ENCODE measurements at regions not wholly inside any gene's neighbourhood (a gene's known extent, or its start where the extent isn't known, plus 50 kb on each side); places are given as distances from the start of the nearest gene placed in this dataset.
"Not testable (repeated sequence)": the region's sequence is repeated elsewhere in the genome, so short reads cannot be mapped to it uniquely, and the experiment has no call there.

DNA sequence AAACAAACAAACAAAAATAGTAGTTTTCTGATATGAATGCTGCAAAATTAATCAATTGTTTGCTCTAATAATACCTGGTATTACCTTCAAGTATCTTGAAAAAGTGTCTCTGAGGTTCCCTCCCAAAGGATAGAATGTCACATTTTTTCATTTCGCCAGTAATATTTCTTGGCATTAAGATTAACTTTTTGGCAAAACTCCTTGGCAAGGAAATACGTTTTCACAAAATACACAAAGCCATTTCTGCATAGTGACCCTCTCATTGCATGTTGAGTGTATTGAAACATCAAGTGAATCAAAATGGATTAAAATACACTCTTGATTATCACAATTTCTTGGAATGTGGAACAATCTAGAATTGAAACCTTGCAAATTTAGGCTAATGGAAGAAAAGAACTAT lies 230.5 kb downstream of the ATPSCKMT start:
- Histone ChIP-seq H3K27ac (no peak overlapping the region), H3K9me3 (no peaks in the 10 kb centered on the region), H3K27me3 (no peaks in the 10 kb centered on the region), H3K4me1 (no peaks in the 10 kb centered on the region), H3K4me3 (no peak overlapping the region), H3K36me3 (no peaks in the 10 kb centered on the region)
- WGBS (ENCODE audit: insufficient coverage, low coverage, low lambda C conversion rate, missing lambda C conversion rate): 7% methylated on average over 2 of the region's 2 CpGs
- no peak for TF ChIP-seq POLR2A (IDR thresholded peaks at IDR 0.05)
- TF ChIP-seq, protein P1, sequence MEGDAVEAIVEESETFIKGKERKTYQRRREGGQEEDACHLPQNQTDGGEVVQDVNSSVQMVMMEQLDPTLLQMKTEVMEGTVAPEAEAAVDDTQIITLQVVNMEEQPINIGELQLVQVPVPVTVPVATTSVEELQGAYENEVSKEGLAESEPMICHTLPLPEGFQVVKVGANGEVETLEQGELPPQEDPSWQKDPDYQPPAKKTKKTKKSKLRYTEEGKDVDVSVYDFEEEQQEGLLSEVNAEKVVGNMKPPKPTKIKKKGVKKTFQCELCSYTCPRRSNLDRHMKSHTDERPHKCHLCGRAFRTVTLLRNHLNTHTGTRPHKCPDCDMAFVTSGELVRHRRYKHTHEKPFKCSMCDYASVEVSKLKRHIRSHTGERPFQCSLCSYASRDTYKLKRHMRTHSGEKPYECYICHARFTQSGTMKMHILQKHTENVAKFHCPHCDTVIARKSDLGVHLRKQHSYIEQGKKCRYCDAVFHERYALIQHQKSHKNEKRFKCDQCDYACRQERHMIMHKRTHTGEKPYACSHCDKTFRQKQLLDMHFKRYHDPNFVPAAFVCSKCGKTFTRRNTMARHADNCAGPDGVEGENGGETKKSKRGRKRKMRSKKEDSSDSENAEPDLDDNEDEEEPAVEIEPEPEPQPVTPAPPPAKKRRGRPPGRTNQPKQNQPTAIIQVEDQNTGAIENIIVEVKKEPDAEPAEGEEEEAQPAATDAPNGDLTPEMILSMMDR (IDR thresholded peaks at IDR 0.05): no peak
- ATAC-seq: no peak
- intact Hi-C loops (cut with DNase I): no loop called here
- no peak for DNase-seq

DNA sequence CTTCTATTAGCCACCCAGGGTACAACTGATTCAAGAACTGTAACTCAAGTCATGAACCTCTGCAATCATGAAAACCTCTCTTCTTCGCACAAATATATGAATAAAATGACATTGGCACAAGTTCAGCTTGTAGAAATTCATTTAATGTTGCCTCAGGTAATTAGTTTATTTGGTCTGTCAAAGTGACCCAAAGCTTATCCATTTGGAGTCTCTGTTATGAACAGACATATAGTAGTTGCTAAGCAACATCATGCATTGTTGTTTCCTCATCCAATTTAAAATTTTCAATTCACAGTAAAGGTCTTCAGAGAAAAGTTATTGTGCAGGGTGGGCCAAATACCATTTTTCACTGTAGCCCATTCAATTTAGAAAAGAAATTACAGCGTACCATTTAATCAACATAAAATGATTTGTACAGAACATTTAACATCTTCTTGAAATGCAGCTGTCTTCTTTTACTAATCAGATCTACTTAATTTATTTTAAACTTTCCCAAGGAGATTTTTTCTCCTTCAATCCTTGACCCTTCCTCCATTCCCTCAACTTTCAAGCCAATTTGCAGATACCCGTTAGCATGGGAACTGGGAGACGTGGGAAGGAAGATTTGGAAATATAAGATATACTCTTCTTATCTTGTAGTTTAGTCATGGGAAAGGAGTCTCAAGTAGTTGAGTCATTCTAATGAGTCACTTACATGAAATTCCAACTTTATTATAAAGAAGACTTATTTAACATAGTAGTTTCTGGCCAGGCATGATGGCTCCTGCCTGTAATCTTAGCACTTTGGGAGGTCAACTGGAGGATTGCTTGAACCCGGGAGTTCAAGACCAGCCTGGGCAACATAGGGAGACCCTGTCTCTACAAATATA lies 231.3 kb downstream of the ATPSCKMT start:
- Histone ChIP-seq H3K9me3 (no peaks in the 10 kb centered on the region), H3K27ac (no peak overlapping the region), H3K4me3 (no peak overlapping the region), H3K27me3 (no peaks in the 10 kb centered on the region), H3K4me1 (no peaks in the 10 kb centered on the region), H3K36me3 (no peaks in the 10 kb centered on the region)
- DNase-seq (no peak), ATAC-seq (no peak)
- 54% methylated on average over 5 of the region's 5 CpGs for WGBS (ENCODE audit: insufficient coverage, low coverage, low lambda C conversion rate, missing lambda C conversion rate)
- TF ChIP-seq, protein P1 (IDR thresholded peaks at IDR 0.05): no peak
- TF ChIP-seq POLR2A (IDR thresholded peaks at IDR 0.05): no peak
- intact Hi-C loops (cut with DNase I): no loop called here

DNA sequence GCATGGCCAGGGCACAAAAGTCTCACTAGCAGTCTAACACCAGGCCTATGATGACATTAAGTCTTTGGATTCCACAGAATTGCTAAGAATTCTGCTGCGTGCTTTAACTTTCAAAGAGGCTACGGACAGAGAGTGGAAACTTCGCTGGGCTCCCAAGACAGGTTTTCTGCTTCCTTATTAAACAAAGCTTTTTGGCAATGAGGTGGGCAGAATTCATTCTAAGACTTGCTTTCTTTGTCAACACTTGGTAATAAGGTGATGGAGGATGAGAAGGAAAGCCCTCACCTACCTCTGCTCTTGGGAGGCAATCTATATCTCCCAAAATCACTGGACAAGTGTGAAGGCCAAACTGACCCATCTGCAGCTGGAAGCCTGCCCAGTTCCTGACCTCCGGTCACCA lies 231.9 kb downstream of the ATPSCKMT start:
- WGBS (ENCODE audit: insufficient coverage, low coverage, low lambda C conversion rate, missing lambda C conversion rate): 60% methylated on average over 4 of the region's 4 CpGs
- no peaks in the 10 kb centered on the region for H3K4me1 ChIP-seq
- no peaks in the 10 kb centered on the region for H3K9me3 ChIP-seq
- H3K36me3 ChIP-seq: no peaks in the 10 kb centered on the region
- H3K4me3 ChIP-seq: no peak overlapping the region
- DNase-seq (no peak), ATAC-seq (no peak)
- TF ChIP-seq, protein P1 (IDR thresholded peaks at IDR 0.05): no peak
- TF ChIP-seq POLR2A (IDR thresholded peaks at IDR 0.05): no peak
- no peaks in the 10 kb centered on the region for H3K27me3 ChIP-seq
- H3K27ac ChIP-seq: no peak overlapping the region
- intact Hi-C loops (cut with DNase I): no loop called here

DNA sequence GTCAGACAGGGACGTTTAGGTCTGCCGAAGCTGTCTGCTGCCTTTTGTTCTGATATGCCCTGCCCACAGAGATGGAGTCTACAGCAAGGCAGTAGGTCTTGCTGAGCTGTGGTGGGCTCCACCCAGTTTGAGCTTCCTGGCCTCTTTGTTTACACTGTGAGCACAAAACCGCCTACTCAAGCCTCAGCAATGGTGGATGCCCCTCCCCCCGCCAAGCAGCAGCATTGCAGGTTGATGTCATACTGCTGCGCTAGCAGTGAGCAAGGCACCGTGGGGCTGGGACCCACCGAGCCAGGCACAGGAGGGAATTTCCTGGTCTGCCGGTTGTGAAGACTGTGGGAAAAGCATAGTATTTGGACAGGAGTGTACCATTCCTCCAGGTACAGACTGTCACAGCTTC lies 233.1 kb downstream of the ATPSCKMT start:
- H3K36me3 ChIP-seq; H3K27ac ChIP-seq; H3K9me3 ChIP-seq; H3K4me1 ChIP-seq; DNase-seq; ATAC-seq; H3K27me3 ChIP-seq; H3K4me3 ChIP-seq; intact Hi-C loops (cut with DNase I): not testable (repeated sequence)
- 51% methylated on average over 4 of the region's 8 CpGs for WGBS (ENCODE audit: insufficient coverage, low coverage, low lambda C conversion rate, missing lambda C conversion rate)

DNA sequence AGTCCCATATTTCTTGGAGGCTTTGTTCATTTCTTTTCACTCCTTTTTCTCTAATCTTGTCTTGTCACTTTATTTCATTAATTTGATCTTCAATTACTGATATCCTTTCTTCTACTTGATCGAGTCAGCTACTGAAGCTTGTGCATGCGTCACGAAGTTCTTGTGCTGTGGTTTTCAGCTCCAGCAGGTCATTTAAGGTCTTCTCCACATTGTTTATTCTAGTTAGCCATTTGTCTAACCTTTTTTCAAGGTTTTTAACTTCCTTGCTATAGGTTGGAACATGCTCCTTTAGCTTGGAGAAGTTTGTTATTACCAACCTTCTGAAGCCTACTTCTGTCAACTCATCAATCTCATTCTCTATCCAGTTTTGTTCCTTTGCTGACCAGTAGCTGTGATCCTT lies 234.0 kb downstream of the ATPSCKMT start:
- H3K4me3 ChIP-seq; H3K27me3 ChIP-seq; H3K9me3 ChIP-seq; H3K36me3 ChIP-seq; ATAC-seq; H3K27ac ChIP-seq; intact Hi-C loops (cut with DNase I); DNase-seq; H3K4me1 ChIP-seq: not testable (repeated sequence)
- 74% methylated on average over 3 of the region's 3 CpGs for WGBS (ENCODE audit: insufficient coverage, low coverage, low lambda C conversion rate, missing lambda C conversion rate)

Measured in right lobe of liver (tissue), 6 donors.